Stimulated activated CD4-positive, alpha-beta T cell treated with anti-CD3 and anti-CD28 coated beads, TNF-alpha, amount 100 ng/mL, for 24 hours (primary cell): ENCODE measurements at regions not wholly inside any gene's neighbourhood (a gene's known extent, or its start where the extent isn't known, plus 50 kb on each side); places are given as distances from the start of the nearest gene placed in this dataset.
"Not testable (repeated sequence)": the region's sequence is repeated elsewhere in the genome, so short reads cannot be mapped to it uniquely, and the experiment has no call there.

Experiments used
- DNase-seq, 3 experiments: peaks; one replicate each; pipeline ENCODE4 v3.0.0-alpha.2; 2020; ENCODE audit warnings: low read depth in 3 of 3

- no peak for DNase-seq
Observed at GRCh38 chr4:189815404-189816192, 125.1 kb upstream of the FRG1 start.

- DNase-seq: no peak
Observed at GRCh38 chr4:189822326-189822725, 118.3 kb upstream of the FRG1 start.

GRCh38 chr4:189823591-189823990 lies 117.1 kb upstream of the FRG1 start:
- DNase-seq: no peak

GRCh38 chr4:189825466-189825865 lies 115.2 kb upstream of the FRG1 start:
- DNase-seq: no peak

- no peak for DNase-seq
Observed at GRCh38 chr4:189826657-189827056, 114.0 kb upstream of the FRG1 start.

- DNase-seq: no peak
Observed at GRCh38 chr4:189828081-189828697, 112.5 kb upstream of the FRG1 start.

GRCh38 chr4:189832528-189832927 lies 108.1 kb upstream of the FRG1 start:
- no peak for DNase-seq

GRCh38 chr4:189834616-189835015 lies 106.1 kb upstream of the FRG1 start:
- no peak for DNase-seq

GRCh38 chr4:189835505-189835904 lies 105.2 kb upstream of the FRG1 start:
- no peak for DNase-seq

- no peak for DNase-seq
Observed at GRCh38 chr4:189837471-189837870, 103.2 kb upstream of the FRG1 start.

- DNase-seq: no peak
Observed at GRCh38 chr4:189838821-189839497, 101.7 kb upstream of the FRG1 start.

GRCh38 chr4:189840356-189840755 lies 100.3 kb upstream of the FRG1 start:
- DNase-seq: no peak

GRCh38 chr4:189843413-189844009 lies 97.2 kb upstream of the FRG1 start:
- DNase-seq: no peak

- DNase-seq: no peak
Observed at GRCh38 chr4:189845145-189845846, 95.4 kb upstream of the FRG1 start.

GRCh38 chr4:189846094-189846493 lies 94.6 kb upstream of the FRG1 start:
- DNase-seq: not testable (repeated sequence)

GRCh38 chr4:189846608-189847007 lies 94.1 kb upstream of the FRG1 start:
- DNase-seq: not testable (repeated sequence)

- not testable (repeated sequence) for DNase-seq
Observed at GRCh38 chr4:189848672-189849071, 92.0 kb upstream of the FRG1 start.

GRCh38 chr4:189850239-189850856 lies 90.3 kb upstream of the FRG1 start:
- DNase-seq: no peak

- DNase-seq: no peak
Observed at GRCh38 chr4:189858435-189858834, 82.2 kb upstream of the FRG1 start.

GRCh38 chr4:189861101-189861500 lies 79.6 kb upstream of the FRG1 start:
- DNase-seq: no peak

GRCh38 chr4:189869236-189869635 lies 71.4 kb upstream of the FRG1 start:
- DNase-seq: no peak
